Naive thymus-derived CD4-positive, alpha-beta T cell (primary cell): ENCODE measurements at regions not wholly inside any gene's neighbourhood (a gene's known extent, or its start where the extent isn't known, plus 50 kb on each side); places are given as distances from the start of the nearest gene placed in this dataset.
"Not testable (repeated sequence)": the region's sequence is repeated elsewhere in the genome, so short reads cannot be mapped to it uniquely, and the experiment has no call there.

ENCODE experiments used
- ATAC-seq: fragments of 150-1000 bp; cut with Tn5 transposase; 2 replicates; pipeline ENCODE4 v1.10.0; 2021; ENCODE audit warnings: mild to moderate bottlenecking, moderate library complexity
- CTCF ChIA-PET: fragments of 350-600 bp; sonication (Branson Sonifier 250); formaldehyde crosslinking; loops from one replicate; lab custom pipeline; 2021; ENCODE audit warnings: antibody characterized with exemption; lab: Charles Lee
- POLR2A ChIA-PET: fragments of 350-600 bp; sonication (Branson Sonifier 250); formaldehyde crosslinking; loops from one replicate; lab custom pipeline; 2021; ENCODE audit warnings: antibody characterized with exemption, inconsistent platforms; lab: Charles Lee
- DNase-seq, 9 donors: peaks; one replicate each; pipeline versions ENCODE4 v3.0.0 to v3.0.0-alpha.2; 2020 to 2022; ENCODE audit warnings: mixed read lengths in 1 of 9
- H3K27ac ChIP-seq: one replicate; pipeline ENCODE4 v1.7.0; 2013; ENCODE audit warnings: mild to moderate bottlenecking, low read depth, low read length, moderate library complexity
- H3K27me3 ChIP-seq, 2 donors: one replicate each; pipeline ENCODE4 v1.7.0; 2013; ENCODE audit warnings: low read length in 2 of 2, mild to moderate bottlenecking in 2 of 2, moderate library complexity in 2 of 2; ENCODE audit not compliant: control insufficient read depth in 2 of 2, insufficient read depth in 2 of 2
- H3K36me3 ChIP-seq, 3 experiments: 1 replicate in 2 of 3; 2 replicates in 1 of 3; pipeline ENCODE4 v1.7.0; 2013; ENCODE audit warnings: low read length in 3 of 3, mild to moderate bottlenecking in 3 of 3, moderate library complexity in 1 of 3; ENCODE audit not compliant: insufficient read depth in 3 of 3, control insufficient read depth in 2 of 3
- H3K4me1 ChIP-seq, 2 donors: one replicate each; pipeline ENCODE4 v1.7.0; 2013; ENCODE audit warnings: low read length in 2 of 2, mild to moderate bottlenecking in 2 of 2, moderate library complexity in 1 of 2; ENCODE audit not compliant: control insufficient read depth in 2 of 2, insufficient read depth in 2 of 2
- H3K4me3 ChIP-seq: 2 replicates; pipeline ENCODE4 v1.7.0; 2013; ENCODE audit warnings: mild to moderate bottlenecking, low read length
- H3K9me3 ChIP-seq, 3 experiments: 1 replicate in 2 of 3; 2 replicates in 1 of 3; pipeline ENCODE4 v1.7.0; 2013; ENCODE audit warnings: low read length in 3 of 3; ENCODE audit not compliant: control insufficient read depth in 2 of 3
- H3K27ac Mint-ChIP-seq, 9 donors: one replicate each; pipeline ENCODE4 v1.8.0; 2020 to 2022; ENCODE audit warnings: mixed read lengths in 9 of 9, mild to moderate bottlenecking in 8 of 9, moderate library complexity in 5 of 9, inconsistent platforms in 2 of 9
- H3K27me3 Mint-ChIP-seq, 5 donors: one replicate each; pipeline ENCODE4 v1.8.0; 2021 to 2022; ENCODE audit warnings: mixed read lengths in 5 of 5, mild to moderate bottlenecking in 1 of 5
- H3K36me3 Mint-ChIP-seq, 5 donors: one replicate each; pipeline ENCODE4 v1.8.0; 2020 to 2022; ENCODE audit warnings: mixed read lengths in 5 of 5, mild to moderate bottlenecking in 3 of 5, inconsistent platforms in 1 of 5
- H3K4me1 Mint-ChIP-seq, 7 donors: one replicate each; pipeline ENCODE4 v1.8.0; 2020 to 2022; ENCODE audit warnings: mixed read lengths in 7 of 7, mild to moderate bottlenecking in 3 of 7, inconsistent platforms in 1 of 7
- H3K4me3 Mint-ChIP-seq, 10 donors: one replicate each; pipeline ENCODE4 v1.8.0; 2020 to 2022; ENCODE audit warnings: mild to moderate bottlenecking in 10 of 10, mixed read lengths in 10 of 10, moderate library complexity in 6 of 10, inconsistent platforms in 2 of 10
- H3K9me3 Mint-ChIP-seq, 11 donors: one replicate each; pipeline ENCODE4 v1.8.0; 2020 to 2022; ENCODE audit warnings: mixed read lengths in 11 of 11, mild to moderate bottlenecking in 4 of 11, inconsistent platforms in 1 of 11, moderate library complexity in 1 of 11
- intact Hi-C, 2 donors: fragments of 100-400 bp; cut with micrococcal nuclease; formaldehyde crosslinking; loops; one replicate each; pipeline ENCODE4 v1.15.1; 2023

GRCh38 chr12:82300611-82301010 is 57.6 kb downstream of the CCDC59 start:
- H3K4me3 Mint-ChIP-seq, result no peak overlapping the region
- H3K27me3 Mint-ChIP-seq, result peaks cover 0 to 12% (median 10%) of the 10 kb centered on the region in 5 donors
- Histone ChIP-seq H3K9me3 (no peaks in the 10 kb centered on the region), H3K36me3 (no peaks in the 10 kb centered on the region), H3K27me3 (no peaks in the 10 kb centered on the region), H3K4me1 (no peaks in the 10 kb centered on the region), H3K4me3 (no peak overlapping the region), H3K27ac (no peak overlapping the region)
- POLR2A ChIA-PET, result no interaction called here
- peaks cover 0 to 1% (median 0%) of the 10 kb centered on the region in 11 donors for H3K9me3 Mint-ChIP-seq
- intact Hi-C loops, result no loop called here
- no peaks in the 10 kb centered on the region for H3K4me1 Mint-ChIP-seq
- CTCF ChIA-PET, result no interaction called here
- no peak for DNase-seq
- ATAC-seq, result no peak
- H3K36me3 Mint-ChIP-seq, result no peaks in the 10 kb centered on the region
- H3K27ac Mint-ChIP-seq, result no peak overlapping the region

DNA sequence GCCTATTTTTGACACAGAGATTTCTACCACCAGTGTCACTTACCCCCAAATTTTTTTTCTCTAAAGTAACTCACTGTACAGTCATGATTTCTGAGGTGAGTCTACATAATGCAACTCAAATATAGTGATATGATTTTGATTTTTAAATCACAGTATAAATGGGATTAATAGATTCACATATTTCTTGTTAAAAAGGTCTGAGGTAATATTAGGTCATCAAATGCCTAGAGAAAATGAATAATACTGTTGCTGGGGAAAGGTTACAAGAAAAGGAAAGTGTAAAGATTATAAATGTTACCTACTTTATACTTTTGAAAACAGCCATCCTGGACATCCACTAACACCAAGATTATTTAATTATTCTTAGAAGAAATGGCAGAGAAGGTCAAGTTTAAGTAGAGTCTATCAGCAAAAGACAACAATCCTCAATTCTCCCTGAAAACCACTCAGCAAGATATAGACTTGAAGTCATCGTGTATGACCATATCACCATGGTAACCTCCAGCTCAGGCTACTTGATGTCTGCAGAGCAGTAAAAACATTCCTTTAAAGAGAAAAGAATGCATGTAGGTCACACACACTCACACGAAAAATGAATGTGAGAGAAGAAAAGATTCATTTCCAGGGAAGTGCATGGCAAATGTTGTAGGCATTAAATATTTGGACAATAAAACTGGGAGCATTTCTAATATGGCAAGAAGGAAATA is 58.7 kb downstream of the CCDC59 start:
- no peaks in the 10 kb centered on the region for H3K36me3 Mint-ChIP-seq
- no peak overlapping the region for H3K4me3 ChIP-seq
- H3K4me3 Mint-ChIP-seq, result no peak overlapping the region
- no peaks in the 10 kb centered on the region for H3K9me3 ChIP-seq
- peaks cover 0 to 1% (median 0%) of the 10 kb centered on the region in 11 donors for H3K9me3 Mint-ChIP-seq
- DNase-seq (no peak), ATAC-seq (no peak)
- POLR2A ChIA-PET, result no interaction called here
- H3K27me3 Mint-ChIP-seq, result peaks cover 0 to 10% (median 5%) of the 10 kb centered on the region in 5 donors
- H3K27me3 ChIP-seq, result no peaks in the 10 kb centered on the region
- CTCF ChIA-PET, result no interaction called here
- H3K4me1 ChIP-seq, result no peaks in the 10 kb centered on the region
- H3K27ac Mint-ChIP-seq, result no peak overlapping the region
- no peak overlapping the region for H3K27ac ChIP-seq
- intact Hi-C loops, result no loop called here
- H3K4me1 Mint-ChIP-seq, result no peaks in the 10 kb centered on the region
- no peaks in the 10 kb centered on the region for H3K36me3 ChIP-seq

DNA sequence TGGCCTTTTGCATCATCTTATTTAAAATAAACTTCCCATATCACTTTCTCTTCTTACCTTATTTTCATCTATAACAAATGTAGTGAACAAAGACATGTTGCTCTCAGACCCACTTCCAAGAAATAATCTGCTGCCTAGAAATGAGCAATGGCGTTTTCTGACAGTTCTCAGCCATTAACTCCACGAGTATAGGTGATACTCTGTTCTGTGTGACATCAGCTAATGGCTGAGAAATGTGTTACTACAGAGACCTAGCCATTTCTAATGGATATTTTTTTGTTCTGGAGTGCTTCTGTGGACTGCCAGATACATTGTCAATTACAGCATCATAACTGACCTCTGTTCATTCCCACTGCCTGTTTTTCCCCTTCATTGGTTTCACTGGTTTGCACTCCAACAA is 67.8 kb downstream of the CCDC59 start:
- Mint-ChIP-seq H3K9me3 (peaks cover 0 to 3% (median 0%) of the 10 kb centered on the region in 11 donors), H3K27me3 (peaks cover 0 to 39% (median 13%) of the 10 kb centered on the region in 5 donors), H3K27ac (no peak overlapping the region), H3K4me3 (no peak overlapping the region), H3K4me1 (no peaks in the 10 kb centered on the region), H3K36me3 (no peaks in the 10 kb centered on the region)
- H3K9me3 ChIP-seq, result no peaks in the 10 kb centered on the region
- no peaks in the 10 kb centered on the region for H3K4me1 ChIP-seq
- no peaks in the 10 kb centered on the region for H3K27me3 ChIP-seq
- H3K27ac ChIP-seq, result no peak overlapping the region
- no peak overlapping the region for H3K4me3 ChIP-seq
- no peak for DNase-seq
- ATAC-seq, result no peak
- H3K36me3 ChIP-seq, result no peaks in the 10 kb centered on the region
- intact Hi-C loops, result no loop called here
- ChIA-PET CTCF (no interaction called here), POLR2A (no interaction called here)

GRCh38 chr12:82281335-82281734 is 76.9 kb downstream of the CCDC59 start:
- ATAC-seq, H3K27me3 Mint-ChIP-seq, H3K4me1 Mint-ChIP-seq, H3K4me3 ChIP-seq, DNase-seq, POLR2A ChIA-PET, CTCF ChIA-PET, H3K27ac Mint-ChIP-seq, H3K27me3 ChIP-seq, H3K27ac ChIP-seq, H3K36me3 ChIP-seq, H3K4me1 ChIP-seq, intact Hi-C loops, H3K4me3 Mint-ChIP-seq, H3K9me3 ChIP-seq, H3K36me3 Mint-ChIP-seq: not testable (repeated sequence)
- peaks cover 0 to 24% (median 7%) of the 10 kb centered on the region in 11 donors for H3K9me3 Mint-ChIP-seq

GRCh38 chr12:82279536-82280058 is 78.6 kb downstream of the CCDC59 start:
- Mint-ChIP-seq H3K27me3 (peaks cover 0 to 6% (median 0%) of the 10 kb centered on the region in 5 donors), H3K36me3 (peaks cover 0 to 4% (median 0%) of the 10 kb centered on the region in 5 donors), H3K4me3 (no peak overlapping the region), H3K9me3 (peaks cover 0 to 20% (median 7%) of the 10 kb centered on the region in 11 donors), H3K4me1 (no peaks in the 10 kb centered on the region), H3K27ac (no peak overlapping the region)
- H3K9me3 ChIP-seq, result peaks cover 0 to 5% (median 0%) of the 10 kb centered on the region in 3 experiments
- DNase-seq (no peak), ATAC-seq (no peak)
- CTCF ChIA-PET, result no interaction called here
- H3K36me3 ChIP-seq, result no peaks in the 10 kb centered on the region
- intact Hi-C loops, result no loop called here
- POLR2A ChIA-PET, result no interaction called here
- H3K4me3 ChIP-seq, result no peak overlapping the region
- H3K27me3 ChIP-seq, result no peaks in the 10 kb centered on the region
- H3K27ac ChIP-seq, result no peak overlapping the region
- H3K4me1 ChIP-seq, result no peaks in the 10 kb centered on the region

DNA sequence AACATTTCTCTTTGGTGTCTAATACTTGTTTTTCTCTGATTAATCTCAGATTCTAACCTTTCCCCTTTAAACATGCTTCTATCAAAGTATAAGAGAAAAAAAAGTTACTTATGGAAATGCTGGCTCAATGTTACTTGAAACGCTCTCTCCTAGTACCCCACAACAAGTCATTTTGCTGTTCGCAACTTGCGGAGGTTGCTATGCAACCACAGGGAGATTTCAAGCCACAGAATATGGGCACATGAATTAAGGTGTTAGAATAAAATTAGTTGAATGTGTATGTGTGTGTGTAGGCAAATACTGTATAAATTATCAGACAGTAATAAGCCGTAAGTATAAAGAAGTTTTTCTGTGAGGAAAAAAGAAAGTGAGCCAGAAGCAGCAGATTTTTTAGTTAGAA is 80.6 kb downstream of the CCDC59 start:
- Mint-ChIP-seq H3K27me3 (no peaks in the 10 kb centered on the region), H3K4me1 (no peaks in the 10 kb centered on the region), H3K27ac (no peak overlapping the region), H3K9me3 (peaks cover 0 to 24% (median 7%) of the 10 kb centered on the region in 11 donors), H3K4me3 (no peak overlapping the region), H3K36me3 (peaks cover 0 to 4% (median 0%) of the 10 kb centered on the region in 5 donors)
- ChIA-PET POLR2A (no interaction called here), CTCF (no interaction called here)
- no peaks in the 10 kb centered on the region for H3K36me3 ChIP-seq
- ATAC-seq (no peak), DNase-seq (no peak)
- intact Hi-C loops, result no loop called here
- no peaks in the 10 kb centered on the region for H3K4me1 ChIP-seq
- no peaks in the 10 kb centered on the region for H3K27me3 ChIP-seq
- H3K4me3 ChIP-seq, result no peak overlapping the region
- no peak overlapping the region for H3K27ac ChIP-seq
- H3K9me3 ChIP-seq, result peaks cover 0 to 5% (median 0%) of the 10 kb centered on the region in 3 experiments

- intact Hi-C loops, result no loop called here
- ChIA-PET POLR2A (no interaction called here), CTCF (no interaction called here)
- Mint-ChIP-seq H3K4me1 (no peaks in the 10 kb centered on the region), H3K36me3 (no peaks in the 10 kb centered on the region), H3K27me3 (no peaks in the 10 kb centered on the region), H3K27ac (no peak overlapping the region), H3K9me3 (peaks cover 0 to 14% (median 6%) of the 10 kb centered on the region in 11 donors), H3K4me3 (no peak overlapping the region)
- no peak overlapping the region for H3K4me3 ChIP-seq
- DNase-seq (no peak), ATAC-seq (no peak)
- H3K36me3 ChIP-seq, result no peaks in the 10 kb centered on the region
- H3K27ac ChIP-seq, result no peak overlapping the region
- H3K27me3 ChIP-seq, result no peaks in the 10 kb centered on the region
- no peaks in the 10 kb centered on the region for H3K4me1 ChIP-seq
- no peaks in the 10 kb centered on the region for H3K9me3 ChIP-seq
These were observed 115.5 kb downstream of the CCDC59 start for GRCh38 chr12:82242729-82243128.
